HuH-7.5 (cell line): ENCODE measurements at regions not wholly inside any gene's neighbourhood (a gene's known extent, or its start where the extent isn't known, plus 50 kb on each side); places are given as distances from the start of the nearest gene placed in this dataset.
"Not testable (repeated sequence)": the region's sequence is repeated elsewhere in the genome, so short reads cannot be mapped to it uniquely, and the experiment has no call there.

Source experiments
- DNase-seq: peaks from one replicate; pipeline ENCODE4 v3.0.0; 2011; ENCODE audit warnings: low spot score

DNA sequence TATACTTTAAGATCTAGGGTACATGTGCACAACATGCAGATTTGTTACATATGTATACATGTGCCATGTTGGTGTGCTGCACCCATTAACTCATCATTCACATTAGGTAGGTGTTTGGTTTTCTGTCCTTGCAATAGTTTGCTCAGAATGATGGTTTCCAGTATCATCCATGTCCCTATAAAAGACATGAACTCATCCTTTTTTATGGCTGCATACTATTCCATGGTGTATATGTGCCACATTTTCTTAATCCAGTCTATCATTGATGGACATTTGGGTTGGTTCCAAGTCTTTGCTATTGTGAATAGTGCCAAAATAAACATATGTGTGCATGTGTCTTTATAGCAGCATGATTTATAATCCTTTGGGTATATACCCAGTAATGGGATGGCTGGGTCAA, 747.1 kb upstream of the MEF2C start:
- not testable (repeated sequence) for DNase-seq

- DNase-seq, result no peak
These were observed 746.1 kb upstream of the MEF2C start for GRCh38 chr5:89628876-89629635.

DNA sequence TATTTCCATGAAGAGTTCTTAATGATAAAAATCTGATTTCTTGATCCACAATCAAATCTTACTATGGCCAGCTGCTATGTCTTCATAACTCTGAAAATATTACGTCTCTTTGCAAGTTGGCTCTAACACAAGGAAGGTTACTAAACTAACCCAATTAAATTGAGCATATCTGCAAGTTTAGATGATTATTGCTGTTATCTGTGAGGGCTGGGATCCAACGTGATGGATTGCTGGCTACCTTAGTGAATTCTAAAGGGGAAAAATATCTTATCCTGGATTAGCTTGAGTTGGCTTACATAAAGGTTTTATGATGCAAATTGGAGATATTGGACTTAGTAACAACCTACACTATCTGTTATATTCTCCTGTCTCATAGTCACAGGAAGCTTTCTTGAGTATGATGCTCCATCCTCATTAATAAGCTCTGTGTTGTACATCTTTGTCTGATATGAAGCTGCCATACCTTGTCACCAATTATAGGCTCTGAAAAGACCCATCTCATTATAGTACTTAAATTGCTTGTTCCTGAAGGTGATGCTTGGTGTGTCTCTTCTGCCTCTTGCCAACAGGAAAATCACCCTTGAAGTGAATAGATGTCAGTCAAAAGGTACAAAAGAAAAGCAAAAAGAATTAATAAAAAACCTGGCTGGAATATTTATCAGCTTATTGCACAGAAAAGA, 733.0 kb upstream of the MEF2C start:
- no peak for DNase-seq

- no peak for DNase-seq
These were observed 730.4 kb upstream of the MEF2C start for GRCh38 chr5:89613222-89613956.

DNA sequence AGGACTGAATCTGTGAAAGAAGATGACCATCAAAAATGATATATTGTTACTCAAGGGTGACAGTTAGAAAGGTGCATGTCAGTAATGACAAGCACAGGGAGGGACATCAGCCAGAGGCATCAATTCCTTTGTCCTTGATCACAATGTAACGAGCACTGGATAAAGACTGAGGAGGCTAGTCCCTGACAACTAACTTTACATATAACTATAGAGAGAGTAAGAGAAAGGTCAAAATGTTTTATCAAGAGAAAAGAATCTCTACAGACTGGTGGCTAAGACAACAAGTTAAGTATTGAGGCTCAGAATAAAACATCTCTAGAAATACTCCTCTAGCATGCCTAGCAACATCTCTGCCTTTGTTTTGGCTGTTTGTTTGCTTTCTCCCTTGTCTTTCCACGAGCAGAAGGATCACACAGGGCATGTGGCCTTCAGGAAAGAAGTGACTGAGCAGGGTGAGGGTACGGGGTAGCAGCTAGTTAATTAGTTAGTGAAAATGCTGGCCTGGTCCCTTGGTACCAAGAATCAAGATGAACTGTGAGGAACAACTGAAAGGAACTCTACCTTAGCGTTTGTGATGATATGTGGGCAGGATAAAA, 724.1 kb upstream of the MEF2C start:
- no peak for DNase-seq

DNA sequence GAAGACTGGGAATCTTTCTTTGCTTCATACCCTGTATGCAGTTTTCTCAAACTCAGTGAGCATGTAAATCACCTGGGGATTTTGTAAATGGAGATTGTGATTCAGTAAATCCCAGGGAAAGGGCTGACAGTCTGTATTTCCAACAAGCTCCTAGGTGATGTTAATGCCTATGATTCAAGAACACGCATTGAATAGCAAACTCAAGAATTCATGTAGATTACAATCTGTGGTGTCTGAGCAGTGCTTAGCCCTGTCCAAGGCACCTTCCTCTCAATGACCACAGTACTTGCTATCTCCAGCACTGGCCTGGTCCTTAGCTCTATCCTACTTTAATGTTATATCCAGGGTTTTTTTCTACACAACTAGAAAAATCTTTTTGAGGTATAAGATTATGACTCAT, 721.4 kb upstream of the MEF2C start:
- DNase-seq, result no peak

- DNase-seq, result no peak
These were observed 718.9 kb upstream of the MEF2C start for GRCh38 chr5:89601880-89602279.

- DNase-seq, result no peak
These were observed 714.9 kb upstream of the MEF2C start for GRCh38 chr5:89597878-89598277.

GRCh38 chr5:89596821-89597220, 713.8 kb upstream of the MEF2C start:
- DNase-seq, result no peak

- DNase-seq, result no peak
These were observed 712.1 kb upstream of the MEF2C start for GRCh38 chr5:89595056-89595455.

- DNase-seq, result no peak
These were observed 701.5 kb upstream of the MEF2C start for GRCh38 chr5:89584339-89584956.

DNA sequence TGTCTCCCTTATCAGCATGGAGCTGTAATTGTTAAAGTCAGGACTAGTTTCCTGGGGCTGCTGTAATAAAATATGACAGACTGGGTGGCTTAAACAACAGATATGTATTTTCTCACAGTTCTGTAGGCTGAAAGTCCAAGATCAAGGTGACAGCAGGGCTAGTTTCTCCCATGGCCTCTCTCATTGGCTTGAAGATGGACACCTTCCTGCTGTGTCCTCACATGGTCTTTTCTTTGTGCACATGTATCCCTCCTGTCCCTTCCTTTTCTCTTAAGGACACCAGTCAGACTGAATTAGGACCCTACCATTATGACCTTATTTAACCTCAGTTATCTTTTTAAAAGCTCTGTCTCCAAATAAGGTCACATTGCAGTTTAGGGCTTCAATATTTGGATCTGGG, 700.5 kb upstream of the MEF2C start:
- no peak for DNase-seq

DNA sequence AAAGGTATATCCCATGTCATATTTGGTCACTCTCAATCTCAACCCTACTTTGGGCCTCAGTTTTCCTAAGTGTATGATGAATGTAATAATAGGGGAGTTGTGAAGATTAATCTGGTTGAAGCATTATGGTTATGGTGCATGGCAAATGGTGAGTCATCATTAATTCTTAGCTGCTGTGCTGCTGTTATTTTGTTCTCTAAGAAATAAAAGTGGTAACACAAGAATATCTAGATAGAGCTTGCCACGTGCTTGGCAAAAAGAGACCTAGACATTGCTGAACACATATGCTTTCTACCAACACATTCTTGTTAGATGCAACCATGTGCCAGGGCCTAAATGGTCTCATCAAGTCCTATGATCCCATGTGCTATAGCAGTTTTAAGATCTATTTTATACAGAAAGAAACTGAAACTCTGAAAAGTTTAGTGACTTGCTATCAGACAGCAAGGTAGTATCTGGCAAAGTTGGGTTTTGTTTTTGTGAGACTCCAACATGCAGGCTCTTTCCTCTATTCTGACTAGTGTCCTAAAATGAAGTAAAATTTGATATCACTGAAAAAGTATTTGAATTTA, 699.9 kb upstream of the MEF2C start:
- DNase-seq, result no peak

DNA sequence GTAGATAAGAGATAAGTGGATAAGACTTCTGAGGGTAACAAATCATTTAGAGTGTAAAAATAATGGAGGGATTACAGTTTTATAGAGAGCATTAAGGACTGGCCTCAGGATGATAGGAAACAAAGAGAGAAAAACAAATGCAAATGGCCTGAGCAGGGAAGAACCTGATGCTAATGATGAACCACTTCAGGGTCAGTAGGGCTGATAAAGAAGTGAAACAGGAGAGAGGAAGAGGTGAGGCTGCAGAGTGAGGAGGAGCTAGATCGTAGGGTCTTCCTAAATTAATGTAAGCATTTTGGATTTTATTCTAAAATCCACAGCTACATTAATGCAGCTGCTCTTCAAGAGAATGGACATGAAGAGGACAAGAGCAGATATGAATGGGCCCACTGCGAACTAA, 698.0 kb upstream of the MEF2C start:
- no peak for DNase-seq

- no peak for DNase-seq
These were observed 692.3 kb upstream of the MEF2C start for GRCh38 chr5:89575319-89575718.

DNA sequence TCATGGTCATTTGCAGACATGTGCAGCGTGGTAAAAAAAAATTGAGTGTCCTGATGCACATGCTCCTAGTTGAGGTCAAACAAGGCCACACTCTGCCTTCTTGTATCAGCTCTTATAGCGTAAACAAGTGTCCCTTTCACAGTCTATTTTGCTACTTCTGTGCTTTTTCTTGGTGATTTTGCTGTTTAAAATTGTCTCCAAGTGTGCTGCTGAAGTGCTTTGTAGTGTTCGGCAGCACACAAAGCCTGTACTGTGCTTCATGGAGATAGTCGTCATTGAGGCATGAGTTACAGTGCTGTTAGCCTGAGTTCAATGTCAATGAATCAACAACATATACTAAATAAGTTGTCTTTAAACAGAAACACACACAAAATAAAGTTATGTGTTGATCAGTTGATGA, 690.4 kb upstream of the MEF2C start:
- no peak for DNase-seq

DNA sequence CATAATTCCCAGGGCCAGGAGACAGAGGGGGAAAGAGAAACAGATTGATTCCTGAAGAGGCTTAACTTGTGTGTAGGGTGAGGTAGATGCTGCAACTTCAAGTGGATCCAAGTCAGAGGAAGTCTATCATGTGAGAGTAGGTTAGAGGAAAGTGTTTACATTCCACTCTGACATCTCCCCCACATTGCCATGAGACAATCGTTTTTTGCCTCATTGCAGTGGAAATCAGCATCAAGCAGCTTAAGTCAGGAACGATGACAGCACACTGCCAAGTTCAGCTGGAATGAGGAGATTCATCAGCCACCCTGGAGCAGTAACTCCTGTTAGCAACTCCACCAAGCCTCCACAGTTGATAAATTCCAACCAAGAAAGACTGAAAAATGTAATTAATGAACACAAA, 689.7 kb upstream of the MEF2C start:
- no peak for DNase-seq

DNA sequence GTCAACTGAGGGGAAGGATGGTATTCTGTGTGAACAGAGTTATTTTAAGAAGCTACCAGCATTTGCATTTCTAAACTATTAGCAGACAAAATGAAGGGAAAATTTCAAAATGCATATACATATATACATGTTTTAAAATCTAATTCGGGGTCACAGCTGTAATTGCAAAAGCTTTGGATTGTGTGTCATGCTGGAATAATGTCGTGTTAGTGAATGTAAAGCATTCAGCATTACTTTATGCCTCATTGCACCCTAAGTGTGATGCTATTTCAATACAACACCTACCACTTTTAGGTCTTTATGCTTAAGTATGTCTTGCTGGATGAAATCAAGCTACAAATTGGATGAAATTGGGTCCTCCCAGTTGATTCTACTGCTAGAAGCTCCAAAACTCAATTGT, 687.6 kb upstream of the MEF2C start:
- no peak for DNase-seq

DNA sequence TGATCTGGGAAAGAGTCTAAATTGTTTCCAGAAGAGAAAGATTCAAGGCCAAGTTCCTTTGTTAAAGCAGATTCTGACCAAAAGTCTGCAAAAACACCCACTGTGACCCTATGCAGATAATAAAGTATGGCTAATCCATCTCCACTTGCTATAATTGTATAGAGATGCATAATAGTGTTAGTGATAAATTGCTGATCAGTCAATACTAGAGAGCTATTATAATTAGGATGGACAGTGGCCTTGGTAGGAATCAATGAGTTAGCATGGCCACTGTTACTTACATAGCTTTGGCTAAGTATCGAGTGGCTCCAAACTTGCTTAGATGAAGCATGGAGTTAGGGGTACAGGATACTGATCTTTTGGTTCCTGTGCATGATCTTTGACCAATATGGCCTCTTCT, 683.4 kb upstream of the MEF2C start:
- no peak for DNase-seq

DNA sequence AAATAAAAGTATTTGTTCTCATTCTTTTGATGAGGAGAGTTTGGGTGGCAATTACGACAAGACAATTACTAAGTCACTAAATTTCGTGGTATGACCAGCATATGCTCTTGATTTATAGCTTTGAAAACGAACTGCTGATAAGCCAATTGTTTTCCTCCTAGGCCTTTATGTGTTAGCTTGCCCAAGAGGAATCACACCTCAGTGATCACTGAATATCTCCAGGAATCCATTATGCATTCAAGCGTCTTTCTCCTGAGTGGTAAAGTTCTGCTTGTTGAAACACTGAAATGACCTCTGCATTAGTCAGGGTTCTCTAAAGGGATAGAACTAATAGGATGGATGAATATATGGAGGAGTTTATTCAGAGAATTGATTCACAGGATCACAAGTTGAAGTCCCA, 677.7 kb upstream of the MEF2C start:
- no peak for DNase-seq

- no peak for DNase-seq
These were observed 673.4 kb upstream of the MEF2C start for GRCh38 chr5:89556215-89556913.
